ENCODE measurements at regions not wholly inside any gene's neighbourhood (a gene's known extent, or its start where the extent isn't known, plus 50 kb on each side); places are given as distances from the start of the nearest gene placed in this dataset.

GRCh38 chr12:73731658-73732057 is 806.0 kb upstream of the ATXN7L3B start:
- CTCF ChIA-PET (ENCODE audit: partially characterized antibody) = no interaction called here
- Mint-ChIP-seq H3K4me1 (no peaks in the 10 kb centered on the region), H3K27ac (no peak overlapping the region), H3K27me3 (no peaks in the 10 kb centered on the region), H3K36me3 (no peaks in the 10 kb centered on the region), H3K9me3 (peaks cover 0 to 3% (median under 1%) of the 10 kb centered on the region in 8 donors), H3K4me3 (no peak overlapping the region)
- no peaks in the 10 kb centered on the region for H3K27me3 ChIP-seq (ENCODE audit: insufficient read depth, low read length)
- no peak for DNase-seq
- no peaks in the 10 kb centered on the region for H3K36me3 ChIP-seq (ENCODE audit: insufficient read depth, low read length)
- H3K4me3 ChIP-seq (ENCODE audit: low read length in 2 of 2) = no peak overlapping the region
- POLR2A ChIA-PET (ENCODE audit: partially characterized antibody) = no interaction called here
- H3K9me3 ChIP-seq (ENCODE audit: control insufficient read depth in 1 of 2, low read length in 2 of 2) = no peaks in the 10 kb centered on the region
- H3K27ac ChIP-seq (ENCODE audit: low read depth, low read length) = no peak overlapping the region
- intact Hi-C loops (cut with micrococcal nuclease) = no loop called here
- no peaks in the 10 kb centered on the region for H3K4me1 ChIP-seq (ENCODE audit: insufficient read depth, low read length)

- no peak overlapping the region for H3K4me3 Mint-ChIP-seq
- H3K4me3 ChIP-seq (ENCODE audit: low read length in 2 of 2) = no peak overlapping the region
- no peak overlapping the region for H3K27ac ChIP-seq (ENCODE audit: low read depth, low read length)
- CTCF ChIA-PET (ENCODE audit: partially characterized antibody) = no interaction called here
- H3K36me3 ChIP-seq (ENCODE audit: insufficient read depth, low read length) = no peaks in the 10 kb centered on the region
- no peaks in the 10 kb centered on the region for H3K9me3 ChIP-seq (ENCODE audit: control insufficient read depth in 1 of 2, low read length in 2 of 2)
- peaks cover 0 to 11% (median 2%) of the 10 kb centered on the region in 8 donors for H3K9me3 Mint-ChIP-seq
- POLR2A ChIA-PET (ENCODE audit: partially characterized antibody) = no interaction called here
- H3K4me1 ChIP-seq (ENCODE audit: insufficient read depth, low read length) = no peaks in the 10 kb centered on the region
- intact Hi-C loops (cut with micrococcal nuclease) = no loop called here
- no peaks in the 10 kb centered on the region for H3K36me3 Mint-ChIP-seq
- no peak for DNase-seq
- H3K27me3 Mint-ChIP-seq = no peaks in the 10 kb centered on the region
- H3K4me1 Mint-ChIP-seq = no peaks in the 10 kb centered on the region
- no peaks in the 10 kb centered on the region for H3K27me3 ChIP-seq (ENCODE audit: insufficient read depth, low read length)
- H3K27ac Mint-ChIP-seq = no peak overlapping the region
Observed at GRCh38 chr12:73769337-73769736, 768.3 kb upstream of the ATXN7L3B start.

- Mint-ChIP-seq H3K4me1 (no peaks in the 10 kb centered on the region), H3K9me3 (peaks cover 0 to 18% (median 10%) of the 10 kb centered on the region in 8 donors), H3K27me3 (no peaks in the 10 kb centered on the region), H3K4me3 (no peak overlapping the region), H3K36me3 (no peaks in the 10 kb centered on the region), H3K27ac (no peak overlapping the region)
- no peak overlapping the region for H3K27ac ChIP-seq (ENCODE audit: low read depth, low read length)
- no peaks in the 10 kb centered on the region for H3K4me1 ChIP-seq (ENCODE audit: insufficient read depth, low read length)
- DNase-seq = no peak
- no peaks in the 10 kb centered on the region for H3K27me3 ChIP-seq (ENCODE audit: insufficient read depth, low read length)
- H3K9me3 ChIP-seq (ENCODE audit: control insufficient read depth in 1 of 2, low read length in 2 of 2) = no peaks in the 10 kb centered on the region
- no peak overlapping the region for H3K4me3 ChIP-seq (ENCODE audit: low read length in 2 of 2)
- ChIA-PET CTCF (ENCODE audit: partially characterized antibody) (no interaction called here), POLR2A (ENCODE audit: partially characterized antibody) (no interaction called here)
- H3K36me3 ChIP-seq (ENCODE audit: insufficient read depth, low read length) = no peaks in the 10 kb centered on the region
- intact Hi-C loops (cut with micrococcal nuclease) = no loop called here
Observed at GRCh38 chr12:73798523-73798922, 739.1 kb upstream of the ATXN7L3B start.

GRCh38 chr12:73815072-73815645 is 722.5 kb upstream of the ATXN7L3B start:
- ChIA-PET POLR2A (ENCODE audit: partially characterized antibody) (no interaction called here), CTCF (ENCODE audit: partially characterized antibody) (no interaction called here)
- no peaks in the 10 kb centered on the region for H3K36me3 Mint-ChIP-seq
- peaks cover 0 to 4% (median 2%) of the 10 kb centered on the region in 8 donors for H3K9me3 Mint-ChIP-seq
- intact Hi-C loops (cut with micrococcal nuclease) = no loop called here
- no peaks in the 10 kb centered on the region for H3K9me3 ChIP-seq (ENCODE audit: control insufficient read depth in 1 of 2, low read length in 2 of 2)
- no peaks in the 10 kb centered on the region for H3K27me3 ChIP-seq (ENCODE audit: insufficient read depth, low read length)
- H3K27ac ChIP-seq (ENCODE audit: low read depth, low read length) = no peak overlapping the region
- no peak overlapping the region for H3K4me3 Mint-ChIP-seq
- DNase-seq = no peak
- H3K27ac Mint-ChIP-seq = no peak overlapping the region
- H3K27me3 Mint-ChIP-seq = no peaks in the 10 kb centered on the region
- no peaks in the 10 kb centered on the region for H3K4me1 ChIP-seq (ENCODE audit: insufficient read depth, low read length)
- no peaks in the 10 kb centered on the region for H3K4me1 Mint-ChIP-seq
- H3K4me3 ChIP-seq (ENCODE audit: low read length in 2 of 2) = no peak overlapping the region
- H3K36me3 ChIP-seq (ENCODE audit: insufficient read depth, low read length) = no peaks in the 10 kb centered on the region

GRCh38 chr12:73817161-73817560 is 720.5 kb upstream of the ATXN7L3B start:
- Histone ChIP-seq H3K27ac (ENCODE audit: low read depth, low read length) (no peak overlapping the region), H3K27me3 (ENCODE audit: insufficient read depth, low read length) (no peaks in the 10 kb centered on the region), H3K36me3 (ENCODE audit: insufficient read depth, low read length) (no peaks in the 10 kb centered on the region), H3K4me3 (ENCODE audit: low read length in 2 of 2) (no peak overlapping the region), H3K4me1 (ENCODE audit: insufficient read depth, low read length) (no peaks in the 10 kb centered on the region), H3K9me3 (ENCODE audit: control insufficient read depth in 1 of 2, low read length in 2 of 2) (no peaks in the 10 kb centered on the region)
- Mint-ChIP-seq H3K27ac (no peak overlapping the region), H3K9me3 (peaks cover 0 to 12% (median 2%) of the 10 kb centered on the region in 8 donors), H3K27me3 (no peaks in the 10 kb centered on the region), H3K4me3 (no peak overlapping the region), H3K4me1 (no peaks in the 10 kb centered on the region), H3K36me3 (no peaks in the 10 kb centered on the region)
- DNase-seq = no peak
- intact Hi-C loops (cut with micrococcal nuclease) = no loop called here
- POLR2A ChIA-PET (ENCODE audit: partially characterized antibody) = no interaction called here
- CTCF ChIA-PET (ENCODE audit: partially characterized antibody) = no interaction called here

GRCh38 chr12:73833746-73834145 is 703.9 kb upstream of the ATXN7L3B start:
- Mint-ChIP-seq H3K4me3 (no peak overlapping the region), H3K27me3 (no peaks in the 10 kb centered on the region), H3K36me3 (no peaks in the 10 kb centered on the region), H3K4me1 (no peaks in the 10 kb centered on the region), H3K27ac (no peak overlapping the region), H3K9me3 (peaks cover 0 to 5% (median 0%) of the 10 kb centered on the region in 8 donors)
- no peak overlapping the region for H3K27ac ChIP-seq (ENCODE audit: low read depth, low read length)
- intact Hi-C loops (cut with micrococcal nuclease) = no loop called here
- no peak overlapping the region for H3K4me3 ChIP-seq (ENCODE audit: low read length in 2 of 2)
- H3K4me1 ChIP-seq (ENCODE audit: insufficient read depth, low read length) = no peaks in the 10 kb centered on the region
- H3K9me3 ChIP-seq (ENCODE audit: control insufficient read depth in 1 of 2, low read length in 2 of 2) = no peaks in the 10 kb centered on the region
- CTCF ChIA-PET (ENCODE audit: partially characterized antibody) = no interaction called here
- POLR2A ChIA-PET (ENCODE audit: partially characterized antibody) = no interaction called here
- no peaks in the 10 kb centered on the region for H3K27me3 ChIP-seq (ENCODE audit: insufficient read depth, low read length)
- DNase-seq = no peak
- no peaks in the 10 kb centered on the region for H3K36me3 ChIP-seq (ENCODE audit: insufficient read depth, low read length)

- Mint-ChIP-seq H3K9me3 (peaks cover 0 to 3% (median 0%) of the 10 kb centered on the region in 8 donors), H3K4me3 (no peak overlapping the region), H3K27me3 (no peaks in the 10 kb centered on the region), H3K4me1 (no peaks in the 10 kb centered on the region), H3K36me3 (no peaks in the 10 kb centered on the region), H3K27ac (no peak overlapping the region)
- intact Hi-C loops (cut with micrococcal nuclease) = no loop called here
- no peak for DNase-seq
- Histone ChIP-seq H3K9me3 (ENCODE audit: control insufficient read depth in 1 of 2, low read length in 2 of 2) (no peaks in the 10 kb centered on the region), H3K4me3 (ENCODE audit: low read length in 2 of 2) (no peak overlapping the region), H3K27me3 (ENCODE audit: insufficient read depth, low read length) (no peaks in the 10 kb centered on the region), H3K4me1 (ENCODE audit: insufficient read depth, low read length) (no peaks in the 10 kb centered on the region), H3K27ac (ENCODE audit: low read depth, low read length) (no peak overlapping the region), H3K36me3 (ENCODE audit: insufficient read depth, low read length) (no peaks in the 10 kb centered on the region)
- CTCF ChIA-PET (ENCODE audit: partially characterized antibody) = no interaction called here
- POLR2A ChIA-PET (ENCODE audit: partially characterized antibody) = no interaction called here
Observed at GRCh38 chr12:73841963-73842362, 695.7 kb upstream of the ATXN7L3B start.

GRCh38 chr12:73863546-73863945 is 674.1 kb upstream of the ATXN7L3B start:
- Histone ChIP-seq H3K4me1 (ENCODE audit: insufficient read depth, low read length) (no peaks in the 10 kb centered on the region), H3K4me3 (ENCODE audit: low read length in 2 of 2) (no peak overlapping the region), H3K9me3 (ENCODE audit: control insufficient read depth in 1 of 2, low read length in 2 of 2) (no peaks in the 10 kb centered on the region), H3K27ac (ENCODE audit: low read depth, low read length) (no peak overlapping the region), H3K36me3 (ENCODE audit: insufficient read depth, low read length) (no peaks in the 10 kb centered on the region), H3K27me3 (ENCODE audit: insufficient read depth, low read length) (no peaks in the 10 kb centered on the region)
- intact Hi-C loops (cut with micrococcal nuclease) = no loop called here
- Mint-ChIP-seq H3K36me3 (no peaks in the 10 kb centered on the region), H3K4me1 (no peaks in the 10 kb centered on the region), H3K9me3 (peaks cover 0 to 7% (median 0%) of the 10 kb centered on the region in 8 donors), H3K27ac (no peak overlapping the region), H3K27me3 (no peaks in the 10 kb centered on the region), H3K4me3 (no peak overlapping the region)
- POLR2A ChIA-PET (ENCODE audit: partially characterized antibody) = no interaction called here
- CTCF ChIA-PET (ENCODE audit: partially characterized antibody) = no interaction called here
- no peak for DNase-seq
